A549 (cell line): ENCODE measurements at regions not wholly inside any gene's neighbourhood (a gene's known extent, or its start where the extent isn't known, plus 50 kb on each side); places are given as distances from the start of the nearest gene placed in this dataset.

Experiments used
- BHLHE40 ChIP-seq: IDR thresholded peaks from 2 replicates; pipeline ENCODE4 v1.6.1; 2012; ENCODE audit warnings: low read depth, low read length, inconsistent platforms
- CHD2 ChIP-seq: fragments of 150-350 bp; IDR thresholded peaks from 2 replicates; pipeline ENCODE4 v1.6.1; 2014; ENCODE audit warnings: low read length; ENCODE audit not compliant: partially characterized antibody
- EP300 ChIP-seq, 2 experiments: fragments of >200 bp; sonication (Bioruptor Twin); formaldehyde crosslinking; IDR thresholded peaks; 2 replicates in 1 of 2; 3 replicates in 1 of 2; pipeline ENCODE4 v1.6.1; 2016 to 2017
- HMGXB4 ChIP-seq: fragments of 250-450 bp; sonication (Bioruptor Pico); IDR thresholded peaks from 2 replicates; pipeline ENCODE4 v1.5.0; 2021; ENCODE audit warnings: mild to moderate bottlenecking, moderate library complexity, borderline replicate concordance
- JUNB ChIP-seq: fragments of >200 bp; sonication (Bioruptor Twin); formaldehyde crosslinking; IDR thresholded peaks from 2 replicates; pipeline ENCODE4 v1.6.1; 2016
- RCOR1 ChIP-seq: fragments of 150-350 bp; IDR thresholded peaks from 2 replicates; pipeline ENCODE4 v1.6.1; 2014; ENCODE audit warnings: antibody characterized with exemption, low read length, low read depth
- RFX5 ChIP-seq: fragments of 450-650 bp; IDR thresholded peaks from 2 replicates; pipeline ENCODE4 v1.7.1; 2014; ENCODE audit warnings: antibody characterized with exemption, mild to moderate bottlenecking, moderate library complexity
- ZFP36 ChIP-seq: fragments of 450-650 bp; IDR thresholded peaks from 2 replicates; pipeline ENCODE4 v1.6.1; 2014; ENCODE audit warnings: borderline replicate concordance; ENCODE audit not compliant: partially characterized antibody
- TF ChIP-seq, protein P1 (sequence below): fragments of >200 bp; sonication (Bioruptor Twin); formaldehyde crosslinking; IDR thresholded peaks from 3 replicates; pipeline ENCODE4 v1.5.1; 2016
- TF ChIP-seq, protein P2 (sequence below): fragments of 150-350 bp; IDR thresholded peaks from 2 replicates; pipeline ENCODE4 v1.6.1; 2014; ENCODE audit warnings: low read depth, mild to moderate bottlenecking, low read length

- TF ChIP-seq CHD2 (no peak), EP300 (IDR thresholded peaks at IDR 0.05) (no peak), JUNB (no peak), HMGXB4 (CRISPR knock-in tag) (no peak), RCOR1 (no peak), ZFP36 (no peak), BHLHE40 (no peak), RFX5 (no peak)
- TF ChIP-seq, protein P1, sequence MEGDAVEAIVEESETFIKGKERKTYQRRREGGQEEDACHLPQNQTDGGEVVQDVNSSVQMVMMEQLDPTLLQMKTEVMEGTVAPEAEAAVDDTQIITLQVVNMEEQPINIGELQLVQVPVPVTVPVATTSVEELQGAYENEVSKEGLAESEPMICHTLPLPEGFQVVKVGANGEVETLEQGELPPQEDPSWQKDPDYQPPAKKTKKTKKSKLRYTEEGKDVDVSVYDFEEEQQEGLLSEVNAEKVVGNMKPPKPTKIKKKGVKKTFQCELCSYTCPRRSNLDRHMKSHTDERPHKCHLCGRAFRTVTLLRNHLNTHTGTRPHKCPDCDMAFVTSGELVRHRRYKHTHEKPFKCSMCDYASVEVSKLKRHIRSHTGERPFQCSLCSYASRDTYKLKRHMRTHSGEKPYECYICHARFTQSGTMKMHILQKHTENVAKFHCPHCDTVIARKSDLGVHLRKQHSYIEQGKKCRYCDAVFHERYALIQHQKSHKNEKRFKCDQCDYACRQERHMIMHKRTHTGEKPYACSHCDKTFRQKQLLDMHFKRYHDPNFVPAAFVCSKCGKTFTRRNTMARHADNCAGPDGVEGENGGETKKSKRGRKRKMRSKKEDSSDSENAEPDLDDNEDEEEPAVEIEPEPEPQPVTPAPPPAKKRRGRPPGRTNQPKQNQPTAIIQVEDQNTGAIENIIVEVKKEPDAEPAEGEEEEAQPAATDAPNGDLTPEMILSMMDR: no peak
- TF ChIP-seq, protein P2, sequence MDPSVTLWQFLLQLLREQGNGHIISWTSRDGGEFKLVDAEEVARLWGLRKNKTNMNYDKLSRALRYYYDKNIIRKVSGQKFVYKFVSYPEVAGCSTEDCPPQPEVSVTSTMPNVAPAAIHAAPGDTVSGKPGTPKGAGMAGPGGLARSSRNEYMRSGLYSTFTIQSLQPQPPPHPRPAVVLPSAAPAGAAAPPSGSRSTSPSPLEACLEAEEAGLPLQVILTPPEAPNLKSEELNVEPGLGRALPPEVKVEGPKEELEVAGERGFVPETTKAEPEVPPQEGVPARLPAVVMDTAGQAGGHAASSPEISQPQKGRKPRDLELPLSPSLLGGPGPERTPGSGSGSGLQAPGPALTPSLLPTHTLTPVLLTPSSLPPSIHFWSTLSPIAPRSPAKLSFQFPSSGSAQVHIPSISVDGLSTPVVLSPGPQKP: no peak
Observed at GRCh38 chr20:12306107-12306506, 388.4 kb downstream of the BTBD3 start.
